Left forelimb (tissue), 1 donor: ENCODE measurements at regions not wholly inside any gene's neighbourhood (a gene's known extent, or its start where the extent isn't known, plus 50 kb on each side); places are given as distances from the start of the nearest gene placed in this dataset.

Source experiments
- DNase-seq: peaks from one replicate; pipeline ENCODE4 v3.0.0-alpha.2; 2018; ENCODE audit warnings: low spot score

DNA sequence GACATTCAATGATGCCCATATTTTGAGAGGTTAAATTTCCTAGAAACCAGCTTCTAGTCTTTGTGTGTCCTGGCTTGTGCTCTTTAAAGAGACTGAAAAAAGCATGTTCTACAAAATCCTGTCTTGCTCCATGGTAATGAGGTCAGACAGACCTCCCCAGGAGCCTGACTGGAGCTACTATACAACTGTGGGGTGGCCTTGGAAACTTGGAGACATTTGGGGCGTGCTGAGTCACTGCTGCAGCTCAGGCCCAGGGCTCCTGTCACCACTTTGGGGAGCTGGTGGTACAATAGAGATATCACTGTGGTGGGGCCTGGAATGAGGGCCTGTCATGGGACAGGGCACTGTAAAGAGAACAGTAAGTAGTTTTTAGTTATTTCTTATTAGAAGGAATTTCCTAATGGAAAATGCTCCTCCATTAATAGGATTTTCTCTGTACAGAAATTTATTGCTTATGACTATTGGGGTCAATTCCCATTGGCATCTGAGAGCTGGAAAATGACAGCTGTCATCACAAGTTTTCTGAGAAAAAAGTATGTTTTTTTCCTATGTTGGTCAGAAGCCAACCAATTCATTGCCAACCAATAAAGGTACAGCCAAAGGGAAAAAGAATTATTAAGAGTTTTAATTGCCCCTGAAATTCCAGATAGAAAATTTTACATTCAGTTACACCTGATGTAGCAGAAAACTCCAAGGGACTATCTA is 207.4 kb upstream of the JADE1 start:
- no peak for DNase-seq

DNA sequence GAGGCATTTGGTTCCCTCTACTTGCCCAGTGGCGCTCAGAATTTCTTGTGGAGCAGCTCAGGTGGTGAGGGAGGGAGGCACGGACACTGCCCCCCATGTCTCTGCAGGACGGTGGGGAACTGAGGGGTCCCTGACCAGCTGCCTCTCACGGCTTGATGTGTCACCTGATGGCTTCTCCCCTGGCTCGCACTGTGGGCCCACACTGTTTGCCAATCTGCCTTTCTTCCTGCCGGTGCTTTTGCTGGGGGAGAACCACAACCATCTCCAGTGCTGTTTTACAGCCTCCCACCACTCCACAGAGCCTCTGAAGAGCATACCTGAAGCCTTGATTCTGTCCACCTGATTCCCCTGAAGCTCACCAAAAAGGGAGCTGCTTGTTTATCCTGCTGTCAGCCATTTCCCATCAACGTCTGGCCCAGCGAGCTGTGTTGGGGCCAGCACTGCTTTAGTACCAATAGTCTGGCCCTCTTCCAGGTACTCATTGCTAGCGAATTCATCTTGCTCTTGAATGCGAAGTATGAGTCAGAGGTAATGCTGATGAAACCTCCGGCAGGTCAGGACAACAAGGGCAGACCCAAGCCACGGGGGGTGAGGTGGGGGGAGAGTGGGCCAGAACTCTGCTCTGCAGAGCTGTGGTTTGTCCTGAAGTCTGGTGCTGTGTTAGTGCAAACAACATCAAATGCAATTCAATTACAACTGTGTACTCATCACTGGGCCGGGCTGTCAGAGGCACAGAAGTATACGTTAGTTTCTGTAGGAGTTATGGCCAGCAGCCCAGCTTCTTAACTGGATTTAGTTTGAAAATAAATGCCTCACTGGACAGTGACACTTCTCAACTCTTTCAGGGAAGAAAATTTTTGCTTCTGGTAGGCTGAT is 208.3 kb upstream of the JADE1 start:
- DNase-seq = no peak

DNA sequence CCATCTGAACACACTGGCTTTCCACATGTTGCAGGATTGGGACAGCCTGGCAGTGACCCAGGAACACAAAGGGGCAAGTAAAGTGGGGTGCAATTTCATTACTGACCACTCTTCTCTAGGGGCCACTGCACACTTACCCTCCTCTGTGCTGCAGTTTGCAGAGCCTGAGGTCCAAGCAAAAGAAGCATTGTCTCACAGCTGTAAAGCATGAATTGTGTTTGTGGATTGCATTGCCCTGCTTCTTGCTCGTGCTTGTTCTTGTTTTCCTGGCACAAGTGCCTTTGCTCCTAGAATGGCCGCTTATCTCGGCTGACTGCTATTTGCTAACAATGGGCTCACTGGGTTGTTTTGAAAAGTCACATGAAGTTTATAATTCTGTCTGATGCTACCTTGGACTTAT is 209.1 kb upstream of the JADE1 start:
- DNase-seq = no peak

DNA sequence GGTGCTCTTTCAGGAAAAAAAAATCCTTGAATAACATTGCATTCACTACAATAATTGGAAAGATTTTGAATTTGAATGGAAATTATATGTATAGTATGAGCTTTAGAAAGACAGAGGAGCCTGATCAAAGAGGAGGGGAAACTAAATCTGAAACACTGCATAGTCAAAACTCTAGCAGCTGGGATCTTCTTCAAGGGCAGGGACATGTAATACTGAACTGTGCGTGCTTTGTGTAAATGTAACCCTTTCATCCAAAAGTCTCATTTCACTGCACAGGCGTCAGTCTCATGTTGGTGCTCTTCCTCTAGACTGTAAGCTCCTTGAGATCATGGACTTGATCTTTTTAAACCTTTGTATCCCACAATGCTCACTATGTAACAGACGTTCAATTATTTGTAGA is 212.0 kb upstream of the JADE1 start:
- no peak for DNase-seq

DNA sequence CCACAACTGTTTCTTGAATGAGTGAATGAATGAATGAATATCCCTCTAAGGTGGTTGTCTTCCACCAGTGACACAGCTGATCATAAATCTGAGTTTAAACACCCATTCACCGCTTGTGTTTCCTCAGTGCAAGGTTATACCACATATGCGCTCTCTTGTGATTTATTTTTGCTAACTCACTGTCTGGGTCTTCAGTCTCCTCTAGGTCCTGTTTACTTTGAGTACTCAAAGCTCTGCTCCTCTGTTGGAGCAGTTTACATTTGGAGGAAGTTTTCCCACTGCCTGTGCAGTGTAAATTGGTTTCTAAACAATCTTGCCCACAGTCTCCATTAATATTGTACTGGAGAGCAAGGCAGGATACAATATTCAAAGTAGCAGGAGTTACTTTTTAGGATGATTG is 212.6 kb upstream of the JADE1 start:
- no peak for DNase-seq

DNA sequence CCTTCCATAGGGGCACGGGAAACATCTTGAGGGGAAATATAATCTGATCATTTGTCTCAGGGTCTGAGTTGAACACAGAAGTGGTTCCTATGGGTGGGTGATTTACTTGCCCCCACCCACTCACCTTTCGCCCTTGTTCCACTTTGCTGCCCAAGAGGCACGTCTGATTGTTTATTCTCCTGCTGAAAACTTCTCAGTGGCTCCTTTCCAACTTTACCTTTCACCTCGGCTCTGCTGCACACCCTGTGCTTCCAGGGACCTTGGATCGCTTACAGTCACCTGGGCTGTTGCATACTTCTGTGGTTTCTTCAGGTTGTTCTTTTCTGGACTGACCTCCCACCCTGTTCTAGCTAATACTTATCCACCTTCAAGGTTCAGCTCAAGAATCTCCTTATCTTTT is 213.4 kb upstream of the JADE1 start:
- no peak for DNase-seq

DNA sequence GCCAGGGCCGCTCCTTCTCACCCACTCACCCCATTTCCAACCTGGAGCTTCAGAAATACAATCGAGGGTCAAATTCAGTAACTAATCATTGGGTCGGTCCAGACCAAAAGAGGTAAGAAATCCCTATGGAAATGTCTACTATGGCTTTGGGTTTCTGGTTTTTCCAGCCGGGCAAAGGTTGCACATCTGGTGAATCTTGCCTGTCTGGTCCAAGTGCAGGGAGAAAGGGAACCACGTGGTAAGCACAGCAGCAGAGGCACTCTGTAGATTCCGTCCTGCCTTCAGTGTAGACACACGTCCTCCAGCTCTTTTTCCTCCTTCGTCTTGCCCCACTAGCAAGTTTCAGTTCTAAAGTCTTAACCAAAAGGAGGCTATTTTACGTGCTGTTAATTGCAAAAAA is 218.0 kb upstream of the JADE1 start:
- DNase-seq = no peak

DNA sequence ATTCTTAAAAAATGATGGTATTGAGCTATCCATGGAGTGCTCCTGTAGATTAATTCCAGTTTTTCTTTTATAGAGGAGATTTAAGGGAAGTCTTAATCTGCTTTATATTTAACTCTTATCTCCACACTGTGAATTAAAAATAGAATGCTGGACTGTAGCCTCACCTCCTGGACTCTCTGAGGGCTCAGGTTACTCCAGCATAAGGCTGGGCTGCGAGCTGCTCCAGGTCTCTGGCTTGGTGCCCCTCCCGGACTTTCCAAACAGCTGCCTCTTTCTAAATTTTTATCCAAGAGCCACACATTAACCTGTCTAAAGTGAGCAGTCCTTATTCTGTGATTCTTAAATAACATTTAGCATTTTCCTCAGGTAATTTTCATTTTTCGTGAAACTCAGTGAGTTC is 218.7 kb upstream of the JADE1 start:
- no peak for DNase-seq

DNA sequence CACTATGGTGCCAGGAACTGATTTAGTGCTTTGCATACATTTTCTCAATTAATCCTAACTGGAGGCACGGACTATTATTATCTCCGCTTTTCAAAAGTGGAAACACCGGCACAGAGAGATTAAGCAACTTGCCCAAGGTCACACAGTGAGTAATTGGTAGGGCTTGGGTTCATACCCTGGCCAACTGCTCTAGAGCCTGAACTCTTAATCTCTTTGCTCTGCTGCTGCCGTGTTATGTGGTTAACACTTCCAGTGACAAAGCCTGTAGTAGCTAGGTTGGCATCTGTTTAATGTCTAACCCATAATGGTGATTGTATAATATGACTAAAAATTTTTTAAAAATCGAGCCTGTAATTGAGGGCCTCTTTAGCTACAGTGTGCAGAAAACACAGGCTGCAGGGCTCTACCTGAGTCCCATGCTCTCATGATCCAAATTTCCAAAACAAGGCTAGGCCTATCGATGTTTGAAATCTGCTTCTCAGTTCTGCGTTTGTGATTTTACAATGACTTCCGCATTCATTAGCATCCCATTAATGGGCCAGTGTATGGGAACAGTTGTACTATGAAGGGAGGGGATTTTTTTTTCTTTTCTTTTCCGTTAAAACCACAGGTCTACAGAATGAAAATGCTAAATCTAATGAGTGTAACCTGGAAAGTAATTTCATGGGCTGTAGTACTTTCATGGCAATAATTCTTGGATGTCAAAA is 219.3 kb upstream of the JADE1 start:
- no peak for DNase-seq

DNA sequence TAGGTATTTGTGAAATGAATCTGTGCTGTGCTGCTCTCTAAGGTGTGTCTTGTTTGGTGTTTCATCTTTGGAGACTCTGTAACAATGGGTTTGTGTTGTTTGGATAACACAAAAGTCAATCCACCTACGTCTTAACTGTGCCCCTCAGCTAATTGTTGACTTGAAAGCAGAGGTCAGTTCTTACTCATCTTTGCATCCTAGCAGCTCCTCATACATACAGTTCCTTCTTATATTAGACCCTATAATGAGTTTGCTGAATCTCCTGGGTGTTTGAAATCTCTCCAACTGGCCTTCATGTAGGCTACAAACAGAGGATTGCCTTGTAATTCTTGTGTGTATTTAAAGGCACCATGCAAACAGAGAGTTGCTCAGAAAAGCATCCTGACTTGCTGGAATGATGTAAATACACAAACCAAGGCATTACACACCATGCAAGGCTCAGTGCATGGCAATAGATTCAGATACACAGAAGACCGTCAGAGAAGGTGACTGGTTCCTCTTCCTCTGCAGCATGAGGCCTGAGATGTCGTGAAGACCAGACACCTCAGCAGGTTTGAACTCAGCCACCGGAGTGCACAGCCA is 220.0 kb upstream of the JADE1 start:
- no peak for DNase-seq

DNA sequence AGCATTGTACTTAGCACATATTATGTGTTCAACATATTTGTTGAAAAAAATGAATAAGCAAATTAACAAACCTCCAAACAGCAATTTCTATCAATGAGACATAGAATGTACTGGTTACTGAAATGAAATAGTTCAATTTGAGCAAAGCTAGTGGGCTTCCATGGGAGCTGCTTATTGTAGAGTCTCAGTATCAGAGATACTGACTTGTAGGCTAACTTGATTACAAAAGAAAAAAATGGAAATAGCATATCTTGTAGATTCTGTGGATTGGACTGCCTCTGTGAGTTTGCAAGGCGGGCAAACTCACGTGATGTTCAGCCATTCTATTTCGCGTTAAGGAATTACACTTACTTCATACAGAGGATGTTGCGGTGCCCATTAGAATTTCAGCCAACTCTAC is 222.1 kb upstream of the JADE1 start:
- DNase-seq = no peak

DNA sequence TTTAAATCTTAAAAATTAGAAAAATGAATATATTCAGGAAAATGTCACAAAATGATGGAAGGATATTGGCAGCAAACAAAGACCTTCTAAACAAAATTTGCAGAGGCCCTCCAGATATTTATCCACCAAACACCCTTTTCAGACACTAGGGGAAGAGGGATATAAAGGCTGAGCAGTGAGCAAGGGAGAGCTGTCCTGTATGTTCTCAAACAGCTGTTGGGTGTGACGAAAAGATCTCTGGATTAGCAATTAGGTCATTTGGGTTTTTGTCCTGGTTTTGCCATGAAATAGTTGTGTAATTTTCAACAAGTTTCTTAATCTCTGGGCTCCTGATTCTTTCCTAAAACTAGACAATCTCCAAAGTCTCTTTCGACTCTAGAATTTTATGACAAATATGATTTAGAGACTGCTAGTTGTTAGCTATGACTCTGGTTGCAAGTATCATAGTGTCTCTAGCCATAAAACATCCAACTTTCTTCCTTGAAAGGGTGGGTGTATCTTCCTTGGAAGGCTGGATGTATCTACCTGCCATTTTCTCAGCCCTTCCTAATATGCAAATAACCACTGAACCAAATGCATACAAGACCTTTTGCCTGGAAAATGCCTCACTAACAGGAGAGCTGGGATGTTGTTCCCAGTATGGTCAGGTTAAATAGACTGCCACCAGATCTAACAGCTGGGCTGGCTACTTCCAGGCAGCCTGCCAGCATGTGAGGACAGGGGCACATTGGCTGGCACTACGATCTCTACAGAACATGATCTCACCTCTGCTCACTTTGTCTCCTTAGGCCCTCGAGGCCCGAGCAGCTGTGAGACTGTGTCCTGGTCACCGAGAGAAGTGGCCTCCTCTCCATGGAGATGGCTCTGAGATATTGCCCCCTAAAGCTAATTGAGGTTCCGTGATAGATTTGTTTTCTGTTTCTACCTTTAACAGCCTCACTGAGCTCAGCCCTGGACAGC is 225.5 kb upstream of the JADE1 start:
- DNase-seq = no peak

DNA sequence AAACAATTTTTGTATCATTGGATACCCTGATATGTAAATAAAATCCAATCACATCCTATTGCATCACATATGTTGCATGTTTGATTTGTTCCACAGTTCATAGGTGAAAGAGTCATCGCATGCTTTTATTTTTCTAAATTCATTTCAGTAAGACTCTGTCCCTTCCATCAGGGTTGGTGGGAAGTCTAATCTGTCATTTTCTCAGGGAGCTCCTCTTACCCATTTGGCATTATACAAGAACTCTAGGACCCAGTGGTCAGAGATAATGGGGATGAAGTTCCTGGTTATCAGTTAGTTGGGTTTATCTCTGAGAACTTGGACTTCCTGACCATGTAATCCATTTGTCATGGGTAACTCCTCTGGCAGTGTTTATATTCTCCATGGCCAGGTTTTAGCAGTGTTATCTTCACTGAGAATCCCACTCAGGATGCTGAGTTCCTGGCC is 227.1 kb upstream of the JADE1 start:
- DNase-seq = no peak

DNA sequence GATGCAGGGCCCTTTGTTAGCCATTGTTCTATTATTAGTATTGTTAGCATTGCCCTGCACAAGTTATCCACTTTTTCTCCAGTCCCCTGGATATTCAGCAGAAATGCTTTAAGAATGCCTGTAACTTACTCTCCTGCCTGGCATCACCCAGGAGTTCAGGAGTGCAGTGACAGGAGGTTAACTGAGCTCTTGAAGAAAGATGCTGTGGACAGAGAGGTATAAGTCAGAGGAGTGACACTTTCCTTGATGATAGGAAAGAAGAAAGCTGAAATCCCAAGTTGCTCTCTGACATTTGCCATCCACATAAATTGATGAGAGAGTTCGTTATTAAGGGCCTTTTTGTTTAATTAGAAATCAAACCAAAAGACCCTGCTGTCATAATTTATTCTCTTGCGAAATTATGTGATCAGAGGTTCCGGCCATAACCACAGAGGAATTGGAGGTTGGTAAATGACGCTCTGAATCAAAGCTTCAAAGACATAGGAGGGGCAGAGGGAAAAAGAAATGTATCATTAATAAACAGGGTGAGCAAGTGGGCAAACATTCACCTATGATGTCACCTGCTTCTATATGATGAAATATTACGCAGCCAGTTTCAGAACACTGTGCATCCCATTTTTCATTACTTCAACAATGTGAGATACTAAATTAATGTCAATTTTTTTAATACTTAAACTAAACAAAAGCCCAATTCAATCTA is 230.2 kb upstream of the JADE1 start:
- DNase-seq = no peak

DNA sequence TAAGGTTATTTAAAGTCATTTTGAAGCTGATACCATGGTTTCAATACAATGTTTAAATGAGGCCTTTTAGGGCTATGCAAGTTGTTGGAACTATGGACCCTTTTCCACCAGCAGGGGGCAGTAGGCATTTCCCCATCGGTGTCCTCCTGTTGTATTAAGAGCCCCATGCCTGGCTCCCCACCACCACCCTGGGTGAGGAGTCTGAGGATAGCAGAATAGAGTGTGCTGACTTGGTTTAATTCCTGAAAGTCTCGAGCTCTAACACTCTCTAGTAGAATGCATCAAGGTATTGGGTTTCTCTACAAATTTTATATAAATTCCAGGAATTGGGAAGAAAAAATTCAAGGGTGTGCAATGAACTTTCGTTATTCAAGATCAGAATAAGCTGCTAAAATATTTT is 234.8 kb upstream of the JADE1 start:
- no peak for DNase-seq

DNA sequence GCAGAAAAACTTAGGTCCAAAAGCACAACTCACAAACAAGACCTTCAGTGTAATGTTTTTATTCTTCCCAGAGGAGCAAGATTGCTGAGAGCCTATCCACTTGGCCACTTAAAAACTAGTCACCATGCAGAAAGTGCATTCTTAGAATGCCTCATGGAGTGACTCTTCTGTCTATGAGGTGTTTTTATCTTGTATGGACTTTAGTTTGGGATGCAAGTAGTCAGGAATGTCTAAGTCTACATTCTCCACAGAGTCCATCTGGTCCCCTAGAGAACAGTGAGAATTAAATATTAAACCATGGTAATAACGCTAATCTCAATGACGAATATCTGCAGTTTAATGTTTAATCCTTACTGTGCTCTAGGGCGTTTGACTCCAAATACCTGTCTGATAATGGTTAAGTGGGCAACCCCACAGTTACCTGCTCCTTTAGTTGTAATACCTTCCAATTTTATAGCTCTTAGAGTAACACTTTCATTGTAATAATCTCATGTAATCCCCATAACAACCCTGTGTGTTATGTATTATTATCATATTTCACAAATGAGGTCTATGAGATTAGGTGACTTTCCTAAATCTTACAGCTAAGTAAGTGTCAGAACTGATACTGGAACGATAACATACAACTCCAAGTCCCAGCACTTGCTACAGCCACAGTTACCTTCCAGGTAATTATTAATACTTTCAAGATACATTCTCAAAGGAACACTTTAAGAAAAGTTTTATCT is 235.6 kb upstream of the JADE1 start:
- no peak for DNase-seq

DNA sequence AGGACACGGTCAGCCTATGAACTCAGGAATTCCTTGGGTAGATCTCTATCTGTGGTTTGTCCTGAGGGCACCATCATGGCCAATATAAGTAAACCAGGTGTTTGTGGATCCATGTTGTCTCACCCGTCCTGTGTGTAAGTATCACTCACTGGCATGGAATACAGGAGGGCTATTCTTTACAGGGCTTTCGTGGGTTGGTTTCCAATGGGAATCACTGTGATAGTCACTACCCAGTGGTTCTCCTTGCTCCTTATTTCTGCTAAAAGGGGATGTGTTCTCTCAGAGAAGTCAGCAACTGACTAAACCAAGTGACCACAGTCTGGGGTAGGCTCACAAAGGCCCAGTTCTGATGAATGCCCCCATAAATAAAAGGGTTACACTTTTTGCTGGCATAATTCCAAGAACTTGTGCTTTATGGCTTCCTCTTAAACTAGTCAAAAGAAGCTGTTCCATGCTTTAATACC is 236.7 kb upstream of the JADE1 start:
- no peak for DNase-seq

DNA sequence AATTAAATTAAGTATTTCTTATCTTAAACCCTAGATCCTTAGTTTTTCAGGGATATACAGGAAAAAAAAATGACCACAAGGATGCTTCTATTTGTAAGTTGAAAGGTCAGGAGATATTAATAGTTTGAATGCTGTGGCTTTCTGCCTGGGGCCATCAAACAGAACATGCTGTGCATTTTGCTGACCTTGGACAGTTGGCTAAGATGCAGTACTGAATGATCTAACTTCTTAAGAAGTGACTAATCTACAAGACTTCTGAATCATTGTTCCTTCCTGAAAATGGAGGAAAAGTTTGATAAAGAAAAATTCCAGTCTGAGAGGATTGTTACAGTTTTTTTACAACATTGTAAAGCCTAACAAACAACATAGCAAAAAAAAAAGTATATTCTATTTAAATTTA is 237.8 kb upstream of the JADE1 start:
- DNase-seq = no peak

DNA sequence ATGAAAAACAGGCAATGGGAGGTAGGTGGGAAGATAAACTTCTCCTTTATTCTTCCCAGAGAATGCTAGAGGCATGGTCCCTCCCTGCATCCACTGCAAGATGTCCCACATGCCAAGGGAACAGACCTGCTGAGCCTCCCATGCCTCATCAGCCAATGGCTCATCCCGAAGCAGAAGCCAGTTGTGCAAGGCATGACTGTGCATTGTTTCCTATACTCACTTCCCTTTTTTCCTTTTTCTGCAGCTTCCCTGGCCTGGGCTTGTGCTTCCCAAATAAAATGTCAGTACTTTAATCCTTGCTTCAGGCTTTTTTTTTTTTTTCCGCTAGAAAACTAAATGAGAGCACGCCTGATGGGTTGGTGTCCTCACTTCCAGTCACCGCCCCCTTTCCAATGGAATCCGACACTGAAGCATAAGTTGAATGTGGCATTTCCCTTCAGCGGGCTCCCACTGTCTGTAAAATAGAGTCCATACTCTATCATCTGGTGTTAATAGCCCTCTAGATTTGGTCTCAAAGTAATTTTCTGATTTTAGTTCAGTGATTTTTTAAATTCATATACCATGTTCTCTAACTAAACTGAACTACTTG is 239.0 kb upstream of the JADE1 start:
- no peak for DNase-seq

DNA sequence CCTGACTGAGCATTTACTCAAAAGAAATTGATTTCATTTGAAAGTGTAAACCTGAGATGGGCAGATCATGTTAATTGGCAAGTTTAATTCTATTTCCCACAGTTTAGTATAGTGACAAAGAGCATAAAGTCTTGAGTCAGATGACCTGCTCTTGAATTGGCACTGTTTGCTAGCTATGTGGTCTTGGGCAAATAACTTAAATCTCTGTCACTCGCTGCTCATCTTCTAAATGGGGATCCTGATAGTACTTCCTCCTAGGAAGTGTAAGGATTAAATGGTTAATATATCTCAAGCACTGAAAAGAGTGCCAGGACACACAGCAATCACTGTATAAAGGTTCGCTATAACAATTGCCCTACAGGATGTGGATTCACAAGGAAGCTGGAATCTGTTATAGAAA is 242.8 kb upstream of the JADE1 start:
- DNase-seq = no peak
